ENCODE measurements at regions not wholly inside any gene's neighbourhood (a gene's known extent, or its start where the extent isn't known, plus 50 kb on each side); places are given as distances from the start of the nearest gene placed in this dataset.

DNA sequence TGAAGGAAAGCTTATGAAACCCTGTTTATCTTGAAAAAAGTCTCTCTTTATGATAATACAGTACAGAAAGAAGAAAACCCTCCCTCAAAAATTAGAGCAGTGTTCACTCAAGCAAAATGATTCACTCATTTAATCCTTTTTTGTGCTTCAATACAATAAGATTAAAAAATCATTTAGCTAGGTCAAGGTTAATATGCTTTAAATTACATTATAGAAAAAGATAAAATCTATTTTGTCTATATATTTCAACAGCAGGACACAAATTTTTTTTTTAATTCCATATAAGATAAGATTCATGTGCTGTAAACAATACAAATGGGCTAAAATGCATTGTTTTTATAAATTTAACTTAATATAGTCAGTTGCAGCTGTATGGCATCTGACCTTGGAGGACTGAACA is 176.9 kb downstream of the KCNE4 start:
- intact Hi-C loops (cut with DNase I), result no loop called here
- no peak for DNase-seq
- no peaks in the 10 kb centered on the region for H3K4me1 ChIP-seq (ENCODE audit: insufficient read depth)

DNA sequence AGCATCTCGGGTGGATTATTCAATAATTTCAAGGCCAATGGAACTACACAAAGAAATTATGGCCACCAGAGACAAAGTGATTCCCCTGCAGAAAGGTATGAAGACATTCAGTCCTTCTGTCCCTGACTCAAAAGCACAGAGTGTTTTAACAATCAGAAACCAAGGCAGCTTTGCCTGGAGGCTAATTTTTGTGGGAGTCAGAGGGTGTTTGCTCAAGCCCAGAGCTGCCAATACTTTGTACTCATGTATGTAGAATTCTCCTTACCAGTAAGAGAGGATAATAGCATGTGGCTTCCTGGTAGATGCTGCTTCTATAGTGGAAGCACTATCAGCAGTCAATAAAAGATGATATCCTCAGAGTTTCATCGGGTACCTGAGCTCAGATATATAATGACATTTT is 178.4 kb downstream of the KCNE4 start:
- no peaks in the 10 kb centered on the region for H3K4me1 ChIP-seq (ENCODE audit: insufficient read depth)
- no peak overlapping the region for H3K4me3 ChIP-seq
- TF ChIP-seq POLR2A (IDR thresholded peaks at IDR 0.05) (no peak), EP300 (IDR thresholded peaks at IDR 0.05) (no peak)
- TF ChIP-seq, protein P1, sequence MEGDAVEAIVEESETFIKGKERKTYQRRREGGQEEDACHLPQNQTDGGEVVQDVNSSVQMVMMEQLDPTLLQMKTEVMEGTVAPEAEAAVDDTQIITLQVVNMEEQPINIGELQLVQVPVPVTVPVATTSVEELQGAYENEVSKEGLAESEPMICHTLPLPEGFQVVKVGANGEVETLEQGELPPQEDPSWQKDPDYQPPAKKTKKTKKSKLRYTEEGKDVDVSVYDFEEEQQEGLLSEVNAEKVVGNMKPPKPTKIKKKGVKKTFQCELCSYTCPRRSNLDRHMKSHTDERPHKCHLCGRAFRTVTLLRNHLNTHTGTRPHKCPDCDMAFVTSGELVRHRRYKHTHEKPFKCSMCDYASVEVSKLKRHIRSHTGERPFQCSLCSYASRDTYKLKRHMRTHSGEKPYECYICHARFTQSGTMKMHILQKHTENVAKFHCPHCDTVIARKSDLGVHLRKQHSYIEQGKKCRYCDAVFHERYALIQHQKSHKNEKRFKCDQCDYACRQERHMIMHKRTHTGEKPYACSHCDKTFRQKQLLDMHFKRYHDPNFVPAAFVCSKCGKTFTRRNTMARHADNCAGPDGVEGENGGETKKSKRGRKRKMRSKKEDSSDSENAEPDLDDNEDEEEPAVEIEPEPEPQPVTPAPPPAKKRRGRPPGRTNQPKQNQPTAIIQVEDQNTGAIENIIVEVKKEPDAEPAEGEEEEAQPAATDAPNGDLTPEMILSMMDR (IDR thresholded peaks at IDR 0.05), result no peak
- H3K27me3 ChIP-seq, result no peaks in the 10 kb centered on the region
- no peak for DNase-seq
- 82 to 91% (median 86%) methylated on average over 2 of the region's 2 CpGs for WGBS, 3 donors
- no peak overlapping the region for H3K27ac ChIP-seq
- no peaks in the 10 kb centered on the region for H3K9me3 ChIP-seq
- intact Hi-C loops (cut with DNase I), result loop anchor here in 1 of 4 donors (10.0 kb wide), 1 partner anchor 1656 kb away; the partner anchor contains the start of gene EPHA4
- H3K36me3 ChIP-seq, result no peaks in the 10 kb centered on the region

More for the DNA sequence above, 176.9 kb downstream of the KCNE4 start:
- H3K4me3 ChIP-seq, result no peak overlapping the region
- no peak overlapping the region for H3K27ac ChIP-seq
- TF ChIP-seq EP300 (IDR thresholded peaks at IDR 0.05) (no peak), POLR2A (IDR thresholded peaks at IDR 0.05) (no peak)
- TF ChIP-seq, protein P1 (IDR thresholded peaks at IDR 0.05), result no peak
- no peaks in the 10 kb centered on the region for H3K36me3 ChIP-seq
- H3K9me3 ChIP-seq, result no peaks in the 10 kb centered on the region
- no peaks in the 10 kb centered on the region for H3K27me3 ChIP-seq

DNA sequence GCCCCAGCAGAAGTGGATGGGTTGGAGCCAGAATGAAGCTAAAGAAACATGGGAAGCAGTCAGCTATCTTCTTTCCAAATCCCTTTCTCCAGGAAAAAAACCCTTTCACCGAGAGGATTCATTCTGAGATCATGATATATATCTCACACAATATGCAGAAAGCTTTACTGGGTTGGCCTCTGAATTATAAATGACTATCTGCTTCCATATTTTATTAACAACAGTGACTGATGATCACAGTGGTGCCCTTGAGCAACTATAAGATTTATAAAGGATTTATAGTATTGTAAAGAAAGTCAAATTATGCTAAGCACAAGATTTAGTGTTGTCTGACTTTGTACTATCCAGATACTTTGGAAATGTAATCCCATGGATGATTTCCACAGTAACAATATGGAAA is 180.3 kb downstream of the KCNE4 start:
- H3K27me3 ChIP-seq, result no peaks in the 10 kb centered on the region
- 70 to 100% (median 90%) methylated on average over 1 of the region's 1 CpG for WGBS, 3 donors
- H3K27ac ChIP-seq, result no peak overlapping the region
- H3K9me3 ChIP-seq, result no peaks in the 10 kb centered on the region
- TF ChIP-seq POLR2A (IDR thresholded peaks at IDR 0.05) (no peak), EP300 (IDR thresholded peaks at IDR 0.05) (no peak)
- TF ChIP-seq, protein P1 (IDR thresholded peaks at IDR 0.05), result no peak
- intact Hi-C loops (cut with DNase I), result loop anchor here in 1 of 4 donors (10.0 kb wide), 1 partner anchor 1657 kb away; the partner anchor contains the start of gene EPHA4
- H3K36me3 ChIP-seq, result no peaks in the 10 kb centered on the region
- no peaks in the 10 kb centered on the region for H3K4me1 ChIP-seq (ENCODE audit: insufficient read depth)
- no peak for DNase-seq
- no peak overlapping the region for H3K4me3 ChIP-seq

DNA sequence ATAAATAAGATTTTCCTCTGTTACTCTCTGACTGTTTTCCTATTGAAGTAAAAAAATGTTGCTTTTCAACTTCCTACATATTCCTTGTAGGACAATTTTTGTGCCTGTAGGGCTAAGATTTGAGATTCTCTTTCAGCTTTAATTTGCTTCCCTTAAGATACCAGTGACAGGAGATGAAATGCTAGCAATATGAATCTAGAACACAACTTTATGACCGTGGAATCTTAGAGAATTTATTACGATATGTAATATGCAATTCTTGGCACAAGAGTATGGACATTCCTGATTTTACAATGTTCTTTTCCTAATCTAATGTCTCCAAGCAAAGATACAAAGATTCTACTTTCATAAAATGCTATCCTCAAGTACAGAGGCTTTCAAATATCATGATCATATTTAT is 180.9 kb downstream of the KCNE4 start:
- DNase-seq, result no peak
- intact Hi-C loops (cut with DNase I), result loop anchor here in 1 of 4 donors (10.0 kb wide), 1 partner anchor 1658 kb away; the partner anchor contains the start of gene EPHA4
- no peaks in the 10 kb centered on the region for H3K27me3 ChIP-seq
- no peaks in the 10 kb centered on the region for H3K36me3 ChIP-seq
- TF ChIP-seq, protein P1 (IDR thresholded peaks at IDR 0.05), result no peak
- TF ChIP-seq EP300 (IDR thresholded peaks at IDR 0.05) (no peak), POLR2A (IDR thresholded peaks at IDR 0.05) (no peak)
- H3K27ac ChIP-seq, result no peak overlapping the region
- 52 to 60% (median 54%) methylated on average over 2 of the region's 2 CpGs for WGBS, 3 donors
- no peaks in the 10 kb centered on the region for H3K9me3 ChIP-seq
- H3K4me1 ChIP-seq (ENCODE audit: insufficient read depth), result no peaks in the 10 kb centered on the region
- H3K4me3 ChIP-seq, result no peak overlapping the region
